Astrocyte of the cerebellum (primary cell): ENCODE measurements at regions not wholly inside any gene's neighbourhood (a gene's known extent, or its start where the extent isn't known, plus 50 kb on each side); places are given as distances from the start of the nearest gene placed in this dataset.

ENCODE experiments used
- DNase-seq: peaks from one replicate; pipeline ENCODE4 v3.0.0-alpha.2; 2011; ENCODE audit warnings: low read depth
- H3K4me3 ChIP-seq: 2 replicates; pipeline ENCODE4 v1.5.1; 2011; ENCODE audit warnings: mild to moderate bottlenecking, low read depth, low read length, moderate library complexity
- CTCF ChIP-seq: IDR thresholded peaks from 2 replicates; pipeline ENCODE4 v1.5.1; 2012; ENCODE audit warnings: low read length, low read depth, moderate library complexity, mild to moderate bottlenecking; ENCODE audit errors: missing control alignments
- in situ Hi-C: cut with HindIII; loops from 2 replicates; pipeline ENCODE4 v1.10.0; 2017; ENCODE audit warnings: low sequenced_read_pairs

- TF ChIP-seq CTCF: no peak
- no peak overlapping the region for H3K4me3 ChIP-seq
- in situ Hi-C loops: no loop called here
- no peak for DNase-seq
Observed at GRCh38 chr6:100138346-100139022, 144.5 kb upstream of the MCHR2 start.

GRCh38 chr6:100137759-100138158, 143.7 kb upstream of the MCHR2 start:
- in situ Hi-C loops: no loop called here
- DNase-seq: no peak
- TF ChIP-seq CTCF: no peak
- H3K4me3 ChIP-seq: no peak overlapping the region

- H3K4me3 ChIP-seq: no peak overlapping the region
- DNase-seq: no peak
- no peak for TF ChIP-seq CTCF
- in situ Hi-C loops: no loop called here
Observed at GRCh38 chr6:100136590-100136989, 142.6 kb upstream of the MCHR2 start.

GRCh38 chr6:100135977-100136376, 142.0 kb upstream of the MCHR2 start:
- no peak for DNase-seq
- no peak overlapping the region for H3K4me3 ChIP-seq
- in situ Hi-C loops: no loop called here
- no peak for TF ChIP-seq CTCF

- H3K4me3 ChIP-seq: no peak overlapping the region
- in situ Hi-C loops: no loop called here
- DNase-seq: no peak
- no peak for TF ChIP-seq CTCF
Observed at GRCh38 chr6:100134703-100135102, 140.7 kb upstream of the MCHR2 start.

GRCh38 chr6:100134297-100134696, 140.3 kb upstream of the MCHR2 start:
- DNase-seq: no peak
- in situ Hi-C loops: no loop called here
- no peak overlapping the region for H3K4me3 ChIP-seq
- TF ChIP-seq CTCF: no peak
